ENCODE measurements at regions not wholly inside any gene's neighbourhood (a gene's known extent, or its start where the extent isn't known, plus 50 kb on each side); places are given as distances from the start of the nearest gene placed in this dataset.
"Not testable (repeated sequence)": the region's sequence is repeated elsewhere in the genome, so short reads cannot be mapped to it uniquely, and the experiment has no call there.

GRCh38 chr7:20521243-20521642, 94.2 kb upstream of the ABCB5 start:
- DNase-seq: no peak

DNA sequence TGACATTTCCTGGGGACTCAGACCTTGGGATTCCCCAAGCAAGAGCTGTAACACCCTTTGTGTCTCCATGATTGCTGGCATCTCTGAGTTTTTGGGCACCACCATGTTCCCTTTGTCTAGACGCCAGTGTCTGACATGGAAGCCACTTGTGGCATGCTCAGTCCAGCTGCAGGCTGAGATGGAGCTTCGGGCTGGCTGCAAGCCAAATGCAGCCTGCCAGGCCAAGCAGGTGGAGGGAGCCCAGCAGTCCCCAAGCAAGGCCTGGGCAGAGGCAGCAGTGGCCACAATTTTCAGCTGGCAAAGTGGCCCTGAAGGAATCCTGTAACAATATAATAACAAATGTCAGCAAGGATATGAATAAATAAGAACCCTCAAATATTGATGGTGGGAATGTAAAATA, 86.2 kb upstream of the ABCB5 start:
- no peak for DNase-seq

- DNase-seq: no peak
Measured at GRCh38 chr7:20532890-20533289, 82.6 kb upstream of the ABCB5 start.

- DNase-seq: no peak
Measured at GRCh38 chr7:20534543-20534942, 80.9 kb upstream of the ABCB5 start.

GRCh38 chr7:20535541-20535940, 79.9 kb upstream of the ABCB5 start:
- no peak for DNase-seq

DNA sequence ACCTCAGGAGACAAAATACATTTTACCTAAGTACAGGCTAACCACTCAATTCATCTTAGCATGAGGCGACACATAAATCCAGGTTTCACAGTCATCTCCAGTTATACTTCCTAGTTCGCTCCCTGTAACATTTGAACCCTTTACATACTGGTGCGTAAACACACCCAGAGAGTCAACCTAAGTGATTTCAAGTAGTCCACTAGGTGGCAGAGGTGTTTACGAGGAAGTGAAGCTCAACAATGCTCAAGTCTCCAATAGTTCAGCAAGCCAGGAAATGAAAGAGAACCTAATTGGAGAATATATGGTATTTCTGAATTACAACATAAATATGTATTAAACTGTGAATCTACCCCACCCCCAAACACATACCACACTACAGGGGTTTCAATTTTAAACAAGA, 76.3 kb upstream of the ABCB5 start:
- DNase-seq: no peak

DNA sequence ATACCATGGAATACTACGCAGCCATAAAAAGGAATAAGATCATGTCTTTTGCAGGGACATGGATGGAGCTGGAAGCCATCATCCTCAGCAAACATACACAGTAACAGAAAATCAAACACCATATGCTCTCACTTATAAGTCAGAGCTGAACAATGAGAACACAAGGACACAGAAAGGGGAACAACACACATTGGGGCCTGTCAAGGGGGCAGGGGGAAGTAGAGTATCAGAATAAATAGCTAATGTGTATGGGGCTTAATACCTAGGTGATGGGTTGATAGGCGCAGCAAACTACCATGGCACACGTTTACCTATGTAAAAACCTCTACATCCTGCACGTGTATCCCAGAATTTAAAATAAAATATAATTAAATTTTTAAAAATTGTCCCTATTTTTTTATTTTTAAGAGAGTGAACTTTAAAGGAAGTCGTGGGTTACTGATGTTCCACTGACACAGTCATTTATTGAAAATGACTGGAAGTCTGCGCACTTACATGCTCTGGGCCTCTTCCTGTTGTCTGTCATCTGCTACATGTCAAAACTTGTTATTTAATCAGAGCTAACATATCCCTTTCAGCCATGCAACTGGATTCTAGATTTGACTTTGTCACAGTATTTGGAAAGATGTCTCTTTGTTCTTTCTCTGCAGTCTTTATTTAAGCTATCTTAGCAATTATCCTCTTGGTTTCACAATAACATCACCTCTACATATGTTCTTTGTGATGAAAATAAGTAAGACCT, 73.7 kb upstream of the ABCB5 start:
- no peak for DNase-seq

DNA sequence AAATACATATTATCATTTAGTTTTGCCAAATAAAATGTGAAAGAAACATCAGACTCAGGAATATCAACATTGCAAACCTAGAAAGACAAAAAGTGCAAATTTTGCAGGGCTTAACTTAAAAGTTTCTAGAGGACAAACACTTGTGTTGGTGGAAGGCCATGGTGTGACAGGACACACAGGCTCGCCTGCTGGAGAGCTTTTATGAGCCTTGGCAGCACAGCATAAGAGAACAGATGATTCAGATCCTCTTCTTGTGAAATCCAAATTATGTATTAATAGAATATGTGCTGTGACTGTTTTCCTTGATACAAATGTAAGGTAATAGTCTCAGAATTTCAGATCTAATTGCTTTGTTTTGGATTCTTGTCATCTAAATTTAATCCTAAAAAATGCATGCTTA, 72.9 kb upstream of the ABCB5 start:
- no peak for DNase-seq

GRCh38 chr7:20543500-20543899, 72.0 kb upstream of the ABCB5 start:
- DNase-seq: no peak

DNA sequence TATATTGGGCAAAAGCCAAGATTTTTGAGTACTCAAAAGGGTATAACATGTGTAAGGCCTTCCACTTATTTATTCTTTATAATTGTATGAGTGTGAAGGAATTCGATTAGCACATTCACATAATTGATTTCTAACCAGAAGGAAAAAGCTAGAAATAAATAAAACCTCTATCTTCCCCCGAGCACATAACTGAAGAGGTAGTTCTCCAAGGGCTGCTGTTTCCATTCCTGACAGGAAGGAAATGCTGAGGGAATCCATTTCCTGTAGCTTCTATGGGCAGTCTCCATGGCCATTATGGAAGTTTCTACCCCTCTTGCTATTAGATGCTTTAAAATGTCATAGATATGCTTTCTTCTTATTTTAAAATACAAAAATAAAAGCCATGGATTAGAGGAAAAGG, 70.5 kb upstream of the ABCB5 start:
- no peak for DNase-seq

DNA sequence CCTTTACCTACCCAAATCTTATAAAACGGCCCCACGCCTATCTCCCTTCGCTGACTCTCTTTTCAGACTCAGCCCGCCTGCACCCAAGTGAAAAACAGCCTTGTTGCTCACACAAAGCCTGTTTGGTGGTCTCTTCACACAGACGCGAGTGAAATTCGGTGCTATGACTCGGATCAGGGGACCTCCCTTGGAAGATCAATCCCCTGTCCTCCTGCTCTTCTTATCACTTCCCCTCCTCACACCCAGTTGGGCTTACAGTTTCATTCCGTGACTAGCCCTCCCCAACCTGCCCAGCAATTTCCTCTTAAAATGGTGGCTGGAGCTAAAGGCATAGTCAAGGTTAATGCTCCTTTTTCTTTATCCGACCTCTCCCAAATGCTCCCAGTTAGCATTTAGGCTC, 68.5 kb upstream of the ABCB5 start:
- not testable (repeated sequence) for DNase-seq

GRCh38 chr7:20554072-20554471, 61.4 kb upstream of the ABCB5 start:
- no peak for DNase-seq

DNA sequence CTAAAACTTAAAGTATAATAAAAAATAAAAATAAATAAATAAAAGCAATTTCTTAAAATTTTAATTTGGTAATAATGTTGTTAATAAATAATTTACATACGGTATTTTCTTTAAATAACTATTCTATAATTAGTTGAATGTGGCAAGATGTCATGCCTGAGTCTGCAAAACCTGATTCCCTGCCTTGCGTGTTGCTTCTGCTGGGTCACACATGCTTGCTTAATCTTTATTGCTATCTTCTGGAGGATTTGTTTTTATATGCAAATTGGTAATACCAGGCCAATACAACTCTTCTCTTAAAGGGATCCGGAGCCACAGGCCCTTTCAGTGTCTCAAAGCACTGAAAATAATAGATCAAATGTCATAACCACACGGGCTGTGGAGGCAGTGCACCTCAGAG, 59.4 kb upstream of the ABCB5 start:
- DNase-seq: no peak

GRCh38 chr7:20557116-20557515, 58.4 kb upstream of the ABCB5 start:
- no peak for DNase-seq

DNA sequence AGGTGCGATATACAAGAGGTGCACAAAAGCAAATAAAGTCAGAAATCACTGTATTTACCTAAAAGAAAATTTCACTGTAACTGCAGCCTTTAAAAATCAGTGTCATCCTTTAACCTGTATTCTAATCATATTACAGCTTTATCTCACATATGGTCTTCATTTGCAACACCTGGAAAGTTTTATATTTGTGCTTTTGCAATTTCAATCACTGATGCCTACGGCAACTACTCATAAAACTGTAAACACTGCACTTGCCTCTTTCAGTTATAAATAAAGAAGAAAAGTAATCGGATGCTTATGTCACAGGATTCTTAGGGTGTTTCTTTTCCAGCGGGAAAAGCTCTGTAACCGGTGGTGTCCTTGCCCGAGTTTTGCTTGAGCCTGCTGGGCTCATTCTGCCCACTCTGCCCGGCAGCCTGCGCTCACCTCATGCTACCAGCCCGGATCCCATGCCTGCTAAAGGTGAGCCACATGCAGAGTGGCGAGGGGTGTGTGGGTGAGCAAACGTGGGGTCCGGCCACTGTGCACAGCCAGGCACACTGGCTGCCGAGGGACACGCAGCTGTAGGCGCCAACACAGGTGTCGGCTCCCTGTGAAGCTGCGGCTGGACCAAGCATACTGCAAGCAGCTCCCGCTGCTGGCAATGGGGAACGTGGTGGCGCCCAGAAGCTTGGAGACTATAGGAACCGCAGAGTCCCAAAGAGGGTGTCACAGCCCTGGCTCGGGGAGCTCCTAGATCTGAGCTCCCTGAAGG, 56.3 kb upstream of the ABCB5 start:
- no peak for DNase-seq

- no peak for DNase-seq
Measured at GRCh38 chr7:20559883-20560282, 55.6 kb upstream of the ABCB5 start.

DNA sequence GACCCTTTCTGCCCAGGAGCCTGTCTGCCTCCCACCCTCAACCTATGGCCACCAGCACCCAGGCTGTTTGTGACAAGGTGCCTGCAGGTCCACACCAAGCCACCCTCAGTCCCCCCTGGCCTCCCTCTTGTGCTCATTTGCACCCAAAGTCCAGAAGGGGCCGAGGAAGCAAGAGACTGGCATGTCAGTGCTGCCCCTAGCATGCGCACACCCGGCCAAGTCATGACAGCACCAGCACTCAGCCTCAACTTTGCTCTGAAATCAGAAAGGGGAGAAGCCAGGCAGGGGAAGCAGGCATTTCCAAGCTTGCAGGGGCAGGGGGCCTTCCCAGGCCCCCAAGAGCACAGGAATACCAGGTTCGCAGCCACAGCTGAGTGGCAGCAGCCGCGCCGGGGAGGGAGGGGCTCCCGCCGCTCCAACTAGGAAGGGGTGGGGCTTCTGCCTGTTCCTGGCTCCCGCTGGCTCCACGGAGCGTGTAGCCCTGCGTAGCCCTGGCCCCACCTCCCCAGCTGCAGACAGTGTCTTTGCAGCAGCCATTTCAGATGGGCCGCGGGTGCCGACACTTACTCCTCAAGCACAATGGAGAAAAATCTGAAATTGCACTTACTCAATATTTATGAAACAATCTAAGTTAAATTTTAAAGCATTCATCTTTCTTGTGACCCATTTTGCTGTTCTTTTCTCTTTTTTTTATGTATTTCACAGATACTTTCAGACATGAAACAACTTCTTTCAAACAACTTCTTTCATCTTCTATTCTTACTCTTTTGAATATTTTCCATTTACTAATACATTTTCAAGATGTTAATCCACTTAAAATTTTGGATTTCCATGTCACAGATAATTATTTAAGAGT, 54.9 kb upstream of the ABCB5 start:
- DNase-seq: no peak

DNA sequence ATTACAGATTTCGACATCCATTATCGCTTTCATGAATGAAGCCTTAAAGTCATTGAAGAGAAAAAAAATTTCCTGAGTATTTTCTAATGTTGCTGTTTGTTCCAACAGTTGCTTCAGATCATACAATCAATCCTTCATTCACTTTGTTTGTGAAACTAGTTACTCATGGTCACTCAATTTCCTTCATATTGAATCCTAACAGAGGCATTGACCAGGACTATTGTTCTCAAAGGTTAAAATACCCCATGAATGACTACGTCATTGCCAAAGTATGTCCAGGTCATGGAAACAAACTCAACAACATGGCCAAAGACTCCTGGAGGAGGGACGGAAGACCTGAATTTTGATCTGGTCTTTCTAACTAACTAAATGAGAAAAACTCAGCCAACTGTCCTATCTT, 54.0 kb upstream of the ABCB5 start:
- DNase-seq: no peak

GRCh38 chr7:20561908-20562307, 53.6 kb upstream of the ABCB5 start:
- DNase-seq: no peak

GRCh38 chr7:20562461-20562860, 53.0 kb upstream of the ABCB5 start:
- DNase-seq: no peak

Data from CD4-positive, alpha-beta T cell treated with Interferon gamma for 1 hour (primary cell).